ENCODE measurements at regions not wholly inside any gene's neighbourhood (a gene's known extent, or its start where the extent isn't known, plus 50 kb on each side); places are given as distances from the start of the nearest gene placed in this dataset.
"Not testable (repeated sequence)": the region's sequence is repeated elsewhere in the genome, so short reads cannot be mapped to it uniquely, and the experiment has no call there.

DNA sequence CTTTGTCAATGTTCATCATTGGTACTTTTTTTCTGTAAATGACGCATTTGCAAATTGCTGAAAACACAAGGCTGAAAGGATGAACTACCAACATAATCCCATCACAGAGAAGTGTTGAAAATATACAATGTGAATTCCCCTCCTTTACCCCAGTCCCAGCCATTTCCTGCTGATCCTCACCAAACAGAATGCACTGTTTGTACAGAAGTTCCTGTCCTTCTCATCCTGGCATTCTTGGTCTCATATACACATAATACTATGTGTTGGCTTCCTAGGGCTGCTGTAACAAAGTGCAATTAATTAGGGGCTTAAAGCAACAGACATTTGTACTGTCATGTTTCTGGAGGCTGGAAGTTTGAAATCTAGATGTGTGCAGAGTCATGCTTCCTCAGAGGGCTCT lies 836.2 kb upstream of the MGAT4C start:
- DNase-seq (ENCODE audit: low spot score): no peak

DNA sequence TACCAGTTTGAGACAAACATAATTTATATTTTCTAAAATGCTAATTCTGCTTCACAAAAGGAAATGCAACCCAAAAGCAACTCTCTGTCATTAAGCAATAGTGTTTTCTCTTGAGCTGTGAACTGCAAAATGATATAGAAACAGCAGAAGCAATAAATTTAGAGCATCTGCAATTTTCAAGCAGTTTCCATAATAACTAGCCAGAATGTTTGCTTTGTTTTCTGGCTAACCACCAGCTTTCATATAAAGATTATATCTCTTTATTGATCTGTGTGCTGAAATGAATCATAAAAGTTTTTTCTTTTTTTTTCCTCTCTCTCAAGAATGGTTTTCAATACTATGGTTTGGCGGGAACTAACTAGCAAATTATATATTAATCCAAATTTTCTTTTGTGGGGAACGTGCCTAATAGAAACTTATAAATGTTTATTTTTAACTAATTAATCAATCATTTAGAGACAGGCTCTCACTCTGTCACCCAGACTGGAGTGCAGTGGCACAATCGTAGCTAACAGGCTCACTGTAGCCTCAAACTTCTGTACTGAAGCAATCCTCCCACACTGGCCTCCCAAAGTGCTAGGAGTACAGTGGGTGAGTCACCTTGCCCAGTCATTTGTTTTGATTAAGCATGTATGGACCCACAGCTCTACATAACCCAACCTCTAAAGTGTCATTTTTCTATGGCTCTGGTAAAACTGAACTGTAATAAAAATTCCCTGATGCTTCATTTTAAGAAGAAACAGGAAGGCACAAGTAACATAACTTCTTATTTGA lies 830.1 kb upstream of the MGAT4C start:
- DNase-seq (ENCODE audit: low spot score): no peak

DNA sequence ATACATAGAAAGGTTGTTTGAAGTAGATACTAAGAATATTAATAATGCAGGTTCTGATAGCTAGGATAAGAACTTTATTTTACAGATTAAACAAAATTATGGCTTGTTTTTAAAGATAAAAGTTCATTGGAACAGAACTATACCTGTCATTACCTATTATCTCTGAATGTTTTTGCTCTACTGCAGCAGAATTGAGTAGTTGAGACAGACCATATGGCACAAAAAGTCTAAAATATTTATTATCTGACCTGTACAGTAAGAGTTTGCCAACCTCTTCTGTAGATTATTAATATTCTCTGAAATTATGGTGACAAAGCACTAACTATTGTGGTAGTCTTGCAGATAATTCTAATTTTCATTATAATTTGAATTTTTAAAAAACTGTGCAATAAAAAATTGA lies 829.1 kb upstream of the MGAT4C start:
- DNase-seq (ENCODE audit: low spot score): no peak

DNA sequence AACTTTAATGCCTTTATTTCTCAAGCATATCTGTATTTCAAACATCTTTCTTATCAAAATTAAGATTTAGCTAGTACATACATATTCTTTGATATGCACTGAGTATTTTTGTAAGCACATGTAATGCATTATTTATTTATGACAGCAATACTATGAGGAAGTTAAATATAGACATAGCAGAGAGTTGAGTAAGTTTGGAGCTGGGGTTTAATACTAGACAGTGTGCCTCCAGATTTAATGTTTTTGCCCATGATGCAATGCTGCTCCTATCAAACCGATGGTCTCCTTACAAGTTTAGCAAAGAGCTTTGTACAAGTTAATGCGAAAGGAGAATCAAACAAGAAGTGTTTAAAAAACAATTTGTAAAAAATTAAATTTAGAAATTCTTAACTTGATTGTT lies 826.6 kb upstream of the MGAT4C start:
- DNase-seq (ENCODE audit: low spot score): no peak

DNA sequence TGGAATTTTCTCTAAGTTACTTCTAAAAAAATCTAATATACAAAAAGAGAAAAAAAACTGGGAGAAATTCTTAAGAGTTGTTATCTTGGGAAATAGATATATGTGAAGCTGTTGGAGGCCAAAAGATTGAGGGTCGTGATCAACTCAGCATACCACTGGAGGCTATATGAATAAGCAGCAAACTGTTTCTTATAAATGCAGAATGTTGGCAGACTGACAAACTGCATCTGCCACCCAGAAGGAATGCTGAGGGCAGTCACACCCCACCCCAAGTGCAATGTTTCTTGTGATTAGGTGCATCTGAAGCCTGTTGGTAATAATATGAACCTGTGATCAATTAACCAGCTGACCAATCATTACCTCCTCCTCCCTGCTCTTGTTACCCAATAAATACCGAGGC lies 818.6 kb upstream of the MGAT4C start:
- no peak for DNase-seq (ENCODE audit: low spot score)

DNA sequence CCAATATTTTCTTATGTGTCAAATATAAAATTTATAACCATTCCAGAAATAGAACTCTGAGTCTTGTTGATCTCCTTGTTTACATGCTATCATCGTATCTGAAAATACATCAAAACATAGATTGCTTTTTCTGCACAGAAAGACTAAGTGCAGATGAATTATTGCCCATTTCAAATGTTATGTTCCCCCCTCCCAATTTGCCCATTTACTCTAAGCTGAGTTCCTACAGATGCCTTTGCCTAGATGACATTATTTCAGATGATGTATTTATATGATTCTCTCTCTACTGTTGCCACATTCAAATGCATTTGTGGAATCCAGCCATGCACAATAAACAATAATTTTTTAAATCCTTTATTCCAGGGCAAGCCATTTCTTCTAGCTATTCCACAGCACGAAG lies 810.1 kb upstream of the MGAT4C start:
- DNase-seq (ENCODE audit: low spot score): no peak

DNA sequence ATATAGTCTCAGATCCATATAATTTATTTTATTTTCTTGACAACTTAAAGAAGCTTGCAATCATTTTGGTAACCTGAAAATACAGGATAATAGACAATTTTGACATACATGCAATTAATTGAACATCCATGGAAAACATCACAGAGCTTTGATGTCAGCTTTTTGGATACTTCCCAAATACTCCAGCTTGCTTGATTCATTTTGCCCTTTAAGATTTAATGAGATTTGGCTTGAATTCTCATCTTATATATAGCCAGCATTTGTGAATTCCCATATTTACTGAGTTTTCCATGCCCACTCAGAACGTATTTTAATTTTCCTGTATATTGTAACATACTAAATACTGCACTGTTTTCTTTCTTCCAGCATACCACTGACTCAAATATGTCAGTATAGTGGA lies 803.0 kb upstream of the MGAT4C start:
- DNase-seq (ENCODE audit: low spot score): no peak

DNA sequence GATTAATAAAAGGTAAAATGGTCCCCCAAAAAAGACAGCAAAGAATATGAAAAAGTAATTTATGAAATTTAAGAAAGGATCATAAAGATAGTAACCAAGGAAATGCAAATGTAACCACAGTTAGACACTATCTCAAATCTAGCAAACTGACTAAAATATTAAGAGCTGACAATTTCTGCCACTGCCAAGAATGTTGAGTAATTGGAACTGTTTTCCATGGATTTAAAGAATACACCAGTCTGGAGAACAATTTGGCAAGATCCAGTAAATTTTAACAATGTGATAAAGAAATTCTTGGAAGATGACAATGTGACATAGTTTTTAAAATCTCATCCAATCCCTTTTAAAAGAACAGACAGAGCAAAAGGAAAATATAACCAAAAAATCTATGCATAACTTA lies 798.0 kb upstream of the MGAT4C start:
- DNase-seq (ENCODE audit: low spot score): no peak

DNA sequence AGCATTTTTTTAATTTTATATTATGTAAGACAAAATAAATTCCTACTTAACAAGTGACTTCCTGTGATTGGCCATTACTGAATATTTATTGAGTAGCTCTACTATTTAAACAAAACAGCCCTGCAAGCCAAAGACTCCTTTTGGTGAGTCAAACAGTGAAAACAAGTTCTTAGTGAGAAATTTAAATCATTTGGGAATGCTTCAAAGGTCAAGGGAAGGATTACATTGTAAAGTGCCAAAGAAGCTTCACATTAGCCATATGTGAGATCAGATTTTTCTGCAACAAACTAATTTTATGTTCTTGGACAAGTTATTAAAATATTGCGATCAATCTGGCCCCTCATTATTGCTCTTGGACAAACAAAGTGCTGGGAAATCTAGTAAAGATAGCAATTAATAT lies 795.4 kb upstream of the MGAT4C start:
- DNase-seq (ENCODE audit: low spot score): no peak

DNA sequence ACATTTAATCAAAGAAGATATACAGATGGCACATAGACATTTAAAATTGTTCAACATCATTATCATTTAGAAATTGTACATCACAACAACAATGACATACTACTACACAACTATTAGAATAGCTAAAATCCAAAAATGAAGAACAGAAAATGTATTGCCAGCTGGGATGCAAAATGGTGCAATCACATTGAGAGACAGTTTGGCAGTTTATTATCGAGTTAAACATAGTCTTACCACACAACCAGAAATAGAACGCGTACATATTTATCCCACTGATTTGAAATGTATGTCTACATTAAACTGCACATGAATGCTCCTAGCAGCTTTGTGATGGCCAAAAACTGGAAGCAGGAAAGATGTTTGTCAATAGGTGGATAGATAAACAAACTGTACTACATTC lies 791.5 kb upstream of the MGAT4C start:
- DNase-seq (ENCODE audit: low spot score): no peak

DNA sequence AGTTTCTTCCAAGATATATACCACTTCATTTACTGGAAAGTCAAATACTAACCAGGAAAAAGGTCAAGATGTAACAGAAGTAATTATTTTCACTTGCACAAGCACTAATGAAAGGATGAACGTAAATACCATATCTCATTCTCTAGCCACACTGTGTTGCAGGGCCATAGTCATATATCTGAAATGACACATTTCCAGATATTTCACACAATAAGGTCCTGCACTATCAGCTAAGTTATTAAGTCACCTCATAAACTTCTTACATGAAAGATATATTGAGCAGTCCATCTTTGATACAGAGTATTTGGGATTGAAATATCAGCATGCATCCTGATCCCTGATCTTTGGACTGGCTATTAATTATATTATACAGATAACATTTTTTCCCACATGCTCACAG lies 783.3 kb upstream of the MGAT4C start:
- DNase-seq (ENCODE audit: low spot score): no peak

DNA sequence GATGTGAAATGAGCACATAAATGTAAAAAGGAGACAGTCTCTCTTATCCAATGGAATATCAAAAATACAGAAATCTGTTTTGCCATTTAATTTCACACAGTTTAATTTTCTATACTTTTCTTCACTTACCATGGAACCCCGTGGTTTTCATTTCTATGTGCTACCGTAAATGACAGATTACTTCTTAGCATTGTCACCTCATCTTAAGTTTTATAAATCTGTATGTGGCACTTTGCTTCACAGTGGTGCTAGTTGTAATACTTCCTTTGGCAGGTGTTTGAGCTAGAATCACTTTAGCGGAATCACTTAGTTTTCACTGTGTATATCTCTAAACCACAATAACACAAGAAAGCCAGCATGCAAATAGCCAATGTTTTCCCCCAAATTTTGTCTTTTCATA lies 781.9 kb upstream of the MGAT4C start:
- no peak for DNase-seq (ENCODE audit: low spot score)

DNA sequence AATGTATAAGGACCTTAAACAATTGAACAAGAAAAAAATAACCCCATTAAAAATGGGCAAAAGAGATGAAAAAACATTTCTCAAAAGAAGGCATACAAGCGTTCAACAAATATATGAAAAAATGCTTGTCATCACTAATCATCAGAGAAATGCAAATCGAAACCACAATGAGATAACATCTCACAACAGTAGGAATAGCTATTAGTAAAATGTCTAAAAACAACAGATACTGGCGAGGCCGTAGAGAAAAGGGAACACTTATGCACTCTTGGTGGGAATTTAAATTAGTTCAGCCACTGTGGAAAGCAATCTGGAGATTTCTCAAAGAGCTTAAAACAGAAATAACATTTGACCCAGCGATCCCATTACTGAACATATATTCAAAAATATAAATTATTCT lies 769.8 kb upstream of the MGAT4C start:
- DNase-seq (ENCODE audit: low spot score): no peak

DNA sequence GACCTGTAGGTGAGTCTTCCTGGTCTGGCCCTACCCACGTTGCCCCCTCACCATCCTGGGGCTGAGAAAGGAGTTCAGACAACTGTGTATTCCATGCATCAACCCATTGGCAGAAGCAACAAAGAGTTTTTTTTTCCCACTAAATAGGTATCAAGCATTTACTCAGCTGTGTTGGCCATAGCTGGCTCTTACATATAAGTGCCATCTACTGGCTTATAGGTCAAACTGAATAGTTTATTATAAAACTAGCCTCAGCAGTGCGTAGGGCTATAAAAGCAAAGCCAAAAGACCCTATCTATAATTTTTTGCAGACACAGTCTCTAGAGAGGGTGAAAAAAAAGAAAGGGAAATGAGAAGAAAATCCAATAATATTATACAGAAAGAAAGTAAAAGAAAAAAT lies 765.2 kb upstream of the MGAT4C start:
- no peak for DNase-seq (ENCODE audit: low spot score)

DNA sequence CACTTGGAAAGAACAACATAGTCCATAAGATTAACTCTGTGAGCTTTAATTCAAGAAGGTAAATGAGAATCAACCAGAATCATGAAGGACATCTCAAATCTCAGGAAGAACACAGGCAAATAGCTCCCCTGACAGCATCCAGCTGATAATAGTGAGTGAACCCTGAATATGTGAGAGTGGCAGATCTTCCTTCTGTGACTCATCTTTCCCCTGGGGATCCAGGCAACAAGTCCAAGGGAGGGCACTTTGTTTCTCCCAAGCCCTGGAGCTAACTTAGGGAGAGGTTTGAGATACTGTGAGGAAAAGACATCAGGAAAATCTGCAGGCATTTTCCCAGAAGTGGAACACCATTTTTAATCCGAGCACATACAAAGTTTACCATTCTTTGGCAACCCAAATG lies 763.9 kb upstream of the MGAT4C start:
- DNase-seq (ENCODE audit: low spot score): no peak

DNA sequence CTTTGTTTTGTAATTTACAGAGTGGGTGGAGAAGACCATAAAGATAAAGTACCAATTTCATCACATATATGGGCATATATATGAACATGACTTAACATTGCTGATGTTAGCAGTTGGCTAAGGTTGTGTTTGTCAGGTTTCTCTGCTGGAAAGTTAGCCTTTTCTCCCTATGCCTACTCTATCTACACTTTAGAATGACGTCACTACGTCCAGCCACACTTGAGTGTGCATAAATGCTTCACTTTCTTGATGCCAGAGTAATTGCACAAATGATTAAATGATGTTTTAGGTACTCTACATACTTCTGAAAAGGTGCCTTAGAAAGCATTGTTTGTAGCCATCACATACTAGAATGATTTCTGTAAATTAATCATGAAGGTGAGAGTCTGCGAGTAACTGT lies 759.2 kb upstream of the MGAT4C start:
- no peak for DNase-seq (ENCODE audit: low spot score)

DNA sequence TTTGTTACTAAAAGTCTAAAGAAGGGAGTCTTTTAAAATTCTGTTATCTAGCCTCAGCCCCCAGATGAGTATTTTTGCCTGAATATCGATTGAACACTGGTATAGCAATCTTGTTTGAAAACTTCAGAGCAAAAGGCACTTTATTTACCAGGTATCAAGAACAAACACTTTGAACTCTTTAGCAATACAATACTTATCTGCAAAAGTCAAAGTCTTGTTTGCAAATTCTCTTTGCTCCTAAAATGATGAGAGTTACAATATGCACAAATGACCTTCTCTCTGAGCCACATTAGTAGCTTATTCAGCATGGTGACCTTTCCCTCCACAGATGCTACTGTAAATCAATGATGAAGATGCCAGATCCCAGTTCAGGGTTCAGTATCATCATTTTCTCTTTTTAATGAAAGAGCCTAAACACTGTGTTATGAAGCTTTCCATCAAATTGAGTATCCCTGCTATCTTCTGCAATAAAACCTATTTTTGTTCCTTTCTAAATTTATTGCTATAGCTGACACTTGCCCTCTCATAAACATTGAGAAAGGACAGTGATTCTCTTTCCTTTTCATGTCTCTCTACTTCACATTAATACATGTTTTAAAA lies 752.7 kb upstream of the MGAT4C start:
- no peak for DNase-seq (ENCODE audit: low spot score)

DNA sequence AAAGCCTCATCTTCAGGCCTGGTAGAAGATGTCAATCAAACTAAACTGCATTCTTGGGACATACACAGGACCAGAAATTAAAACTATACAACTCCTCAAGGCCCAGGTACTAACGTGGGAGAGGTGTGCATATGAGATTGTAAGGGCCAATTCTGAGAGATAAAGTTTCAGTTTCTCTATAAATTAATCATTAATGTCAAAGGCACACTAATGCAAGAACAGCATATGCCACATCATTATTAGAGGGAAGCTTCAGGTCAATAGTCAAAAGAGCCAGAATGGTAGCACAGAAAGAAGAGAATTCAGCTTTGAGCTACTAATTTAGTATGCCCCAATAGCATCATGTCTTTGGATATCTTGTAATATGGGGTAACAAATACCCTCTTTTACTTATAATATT lies 744.9 kb upstream of the MGAT4C start:
- no peak for DNase-seq (ENCODE audit: low spot score)

DNA sequence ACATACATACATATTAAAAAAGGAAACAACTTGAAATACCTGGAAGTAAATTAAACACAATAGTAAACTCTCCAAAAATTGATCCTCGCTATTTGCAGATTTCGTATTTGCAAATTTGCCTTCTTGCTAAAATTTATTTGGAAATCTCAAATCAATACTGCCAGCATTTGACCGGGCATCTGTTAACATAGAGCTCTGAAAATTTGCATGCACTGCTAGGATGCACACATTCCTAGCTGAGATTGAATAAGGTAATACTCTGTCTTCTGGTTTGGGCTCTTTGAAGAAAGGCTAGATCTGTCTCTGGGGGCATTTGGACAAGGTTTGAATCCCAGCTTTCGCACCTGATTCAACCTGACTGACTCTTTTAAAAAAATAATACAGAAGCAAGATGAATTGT lies 729.1 kb upstream of the MGAT4C start:
- no peak for DNase-seq (ENCODE audit: low spot score)

DNA sequence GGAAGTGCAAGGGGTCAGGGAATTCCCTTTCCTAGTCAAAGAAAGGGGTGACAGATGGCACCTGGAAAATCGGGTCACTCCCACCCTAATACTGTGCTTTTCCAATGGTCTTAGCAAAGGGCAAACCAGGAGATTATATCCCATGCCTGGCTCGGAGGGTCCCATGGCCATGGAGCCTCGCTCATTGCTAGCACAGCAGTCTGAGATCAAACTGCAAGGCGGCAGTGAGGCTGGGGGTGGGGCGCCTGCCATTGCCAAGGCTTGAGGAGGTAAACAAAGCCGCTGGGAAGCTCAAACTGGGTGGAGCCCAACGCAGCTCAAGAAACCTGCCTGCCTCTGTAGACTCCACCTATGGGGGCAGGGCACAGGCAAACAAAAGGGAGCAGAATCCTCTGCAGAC lies 714.4 kb upstream of the MGAT4C start:
- DNase-seq (ENCODE audit: low spot score): not testable (repeated sequence)

DNA sequence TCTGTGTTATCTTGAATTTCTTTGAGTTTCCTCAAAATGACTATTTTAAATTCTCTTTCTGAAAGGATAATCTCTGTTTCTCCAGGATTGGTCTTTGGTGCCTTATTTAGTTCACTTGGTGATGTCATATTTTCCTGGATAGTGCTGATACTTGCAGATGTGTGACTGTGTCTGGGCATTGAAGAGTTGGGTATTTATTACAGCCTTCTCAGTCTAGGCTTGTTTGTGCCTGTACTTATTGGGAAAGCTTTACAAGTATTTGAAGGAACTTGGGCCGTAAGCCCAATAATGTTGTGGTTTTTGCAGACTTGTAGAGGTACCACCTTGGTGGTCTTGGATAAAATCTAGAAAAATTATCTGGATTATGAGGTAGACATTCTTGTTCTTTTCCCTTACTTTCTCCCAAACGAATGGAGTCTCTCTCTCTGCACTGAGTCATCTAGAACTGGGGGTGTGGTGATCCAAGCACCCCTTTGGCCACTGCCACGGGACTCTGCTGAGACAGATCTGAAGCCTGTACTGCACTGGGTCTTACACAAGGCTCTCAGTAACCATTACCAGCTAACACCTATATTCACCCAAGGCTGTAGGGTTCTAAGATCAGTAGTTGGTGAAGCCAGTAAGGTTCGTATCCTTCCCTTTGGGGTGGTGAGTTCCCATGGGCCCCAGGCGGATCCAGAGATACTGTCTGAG lies 703.7 kb upstream of the MGAT4C start:
- DNase-seq (ENCODE audit: low spot score): no peak

DNA sequence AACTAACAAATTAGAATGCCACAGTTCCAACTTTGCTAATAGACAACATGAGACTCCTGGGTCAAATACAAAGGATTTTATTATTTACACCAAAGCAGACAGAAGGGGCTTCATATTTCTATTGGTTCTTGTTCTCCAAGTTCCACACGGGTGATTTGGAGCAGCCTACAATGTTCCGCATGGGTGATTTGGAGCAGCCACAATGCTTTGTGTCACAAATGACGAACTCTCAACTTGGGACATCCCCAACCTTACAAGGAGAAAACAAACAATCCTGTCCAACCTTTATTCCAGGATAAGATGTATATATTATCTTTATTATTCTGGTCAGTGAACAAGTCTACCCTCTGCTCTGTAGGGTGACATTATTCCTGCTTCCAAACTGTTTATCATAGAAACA lies 694.3 kb upstream of the MGAT4C start:
- no peak for DNase-seq (ENCODE audit: low spot score)

DNA sequence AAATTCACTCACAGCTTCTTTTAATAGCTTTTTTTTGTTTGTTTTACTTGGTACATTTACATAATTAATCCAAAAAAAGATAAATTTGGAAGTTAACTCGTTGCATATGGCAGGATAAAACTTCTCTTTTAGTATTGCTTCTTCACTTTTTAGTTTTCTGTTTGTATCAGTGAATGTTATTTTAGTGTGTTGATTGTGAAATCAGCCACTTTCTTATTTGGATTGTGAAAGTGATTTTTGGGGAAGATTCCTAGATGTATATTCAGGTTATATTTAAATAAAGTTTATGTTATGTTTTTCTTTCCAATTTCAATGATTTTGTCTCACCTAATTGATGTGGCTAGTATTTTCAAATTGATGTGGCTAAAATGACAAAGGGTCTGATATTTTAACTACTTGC lies 693.9 kb upstream of the MGAT4C start:
- DNase-seq (ENCODE audit: low spot score): no peak

DNA sequence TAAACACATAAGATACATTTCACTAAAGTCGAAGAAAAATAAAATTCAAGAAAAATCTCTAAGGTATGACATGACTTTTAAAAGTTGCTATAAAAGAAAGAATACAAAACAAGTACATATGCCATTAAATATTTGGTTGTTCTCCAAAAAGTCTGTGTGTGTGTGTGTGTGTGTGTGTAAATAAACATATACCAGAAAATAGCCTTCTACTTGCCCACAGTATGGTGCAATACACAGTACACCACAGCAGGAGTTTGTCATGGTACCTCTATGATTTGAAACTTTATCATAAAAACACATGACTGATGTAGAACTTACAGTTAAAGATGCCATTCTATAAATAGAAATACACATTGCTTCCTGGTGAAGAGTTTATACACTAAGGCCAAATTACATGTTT lies 692.7 kb upstream of the MGAT4C start:
- no peak for DNase-seq (ENCODE audit: low spot score)

All from NAMALWA (cell line).